ENCODE measurements at regions not wholly inside any gene's neighbourhood (a gene's known extent, or its start where the extent isn't known, plus 50 kb on each side); places are given as distances from the start of the nearest gene placed in this dataset.

GRCh38 chr19:7417671-7418324 lies 69.1 kb downstream of the ARHGEF18 start:
- peaks cover 18% of the 10 kb centered on the region for H3K4me1 ChIP-seq (ENCODE audit: insufficient read depth, low read length)
- H3K79me2 ChIP-seq (ENCODE audit: insufficient read depth, low read length) = peaks cover 77% of the 10 kb centered on the region
- H3K4me2 ChIP-seq (ENCODE audit: insufficient read depth, low read length) = no peak overlapping the region
- no peaks in the 10 kb centered on the region for H3K27me3 ChIP-seq (ENCODE audit: insufficient read depth, low read length)
- no peak overlapping the region for H3K4me3 ChIP-seq (ENCODE audit: insufficient read depth, low read length)
- H4K20me1 ChIP-seq (ENCODE audit: insufficient read depth, low read length) = peaks cover 55% of the 10 kb centered on the region
- DNase-seq (ENCODE audit: insufficient read length, low spot score, missing footprints) = peak; percentile 92
- TF ChIP-seq, protein P1, sequence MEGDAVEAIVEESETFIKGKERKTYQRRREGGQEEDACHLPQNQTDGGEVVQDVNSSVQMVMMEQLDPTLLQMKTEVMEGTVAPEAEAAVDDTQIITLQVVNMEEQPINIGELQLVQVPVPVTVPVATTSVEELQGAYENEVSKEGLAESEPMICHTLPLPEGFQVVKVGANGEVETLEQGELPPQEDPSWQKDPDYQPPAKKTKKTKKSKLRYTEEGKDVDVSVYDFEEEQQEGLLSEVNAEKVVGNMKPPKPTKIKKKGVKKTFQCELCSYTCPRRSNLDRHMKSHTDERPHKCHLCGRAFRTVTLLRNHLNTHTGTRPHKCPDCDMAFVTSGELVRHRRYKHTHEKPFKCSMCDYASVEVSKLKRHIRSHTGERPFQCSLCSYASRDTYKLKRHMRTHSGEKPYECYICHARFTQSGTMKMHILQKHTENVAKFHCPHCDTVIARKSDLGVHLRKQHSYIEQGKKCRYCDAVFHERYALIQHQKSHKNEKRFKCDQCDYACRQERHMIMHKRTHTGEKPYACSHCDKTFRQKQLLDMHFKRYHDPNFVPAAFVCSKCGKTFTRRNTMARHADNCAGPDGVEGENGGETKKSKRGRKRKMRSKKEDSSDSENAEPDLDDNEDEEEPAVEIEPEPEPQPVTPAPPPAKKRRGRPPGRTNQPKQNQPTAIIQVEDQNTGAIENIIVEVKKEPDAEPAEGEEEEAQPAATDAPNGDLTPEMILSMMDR (IDR thresholded peaks at IDR 0.05; ENCODE audit: extremely low read depth, low read depth, low read length) = no peak
- H2AFZ ChIP-seq (ENCODE audit: low read length) = no peak overlapping the region
- no peaks in the 10 kb centered on the region for H3K36me3 ChIP-seq (ENCODE audit: insufficient read depth, low read length)
- H3K27ac ChIP-seq (ENCODE audit: low read depth, low read length) = no peak overlapping the region
- H3K9me3 ChIP-seq (ENCODE audit: low read depth, low read length) = no peaks in the 10 kb centered on the region

DNA sequence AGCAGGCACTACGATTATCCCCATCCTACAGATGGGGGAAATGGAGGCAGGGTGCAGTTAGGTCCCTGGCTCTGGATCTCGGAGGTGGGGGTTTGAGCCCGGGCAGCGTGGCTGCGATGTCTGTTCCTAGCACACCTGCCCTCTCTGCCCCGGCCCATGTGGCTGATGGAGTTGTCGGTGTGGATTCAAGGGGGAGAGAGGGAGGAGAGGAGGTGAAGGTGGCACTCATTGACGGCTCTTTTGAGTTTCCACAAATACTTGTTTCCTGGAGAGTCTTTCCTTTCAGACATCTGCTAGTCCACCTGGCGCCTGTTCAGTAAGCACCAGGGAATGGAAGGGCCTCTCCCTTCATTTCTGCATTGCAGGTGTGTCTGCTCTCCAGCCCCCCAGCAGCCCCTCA lies 69.9 kb downstream of the ARHGEF18 start:
- Histone ChIP-seq H3K27me3 (ENCODE audit: insufficient read depth, low read length) (no peaks in the 10 kb centered on the region), H3K27ac (ENCODE audit: low read depth, low read length) (no peak overlapping the region), H3K4me2 (ENCODE audit: insufficient read depth, low read length) (no peak overlapping the region), H2AFZ (ENCODE audit: low read length) (no peak overlapping the region), H3K9me3 (ENCODE audit: low read depth, low read length) (no peaks in the 10 kb centered on the region), H3K36me3 (ENCODE audit: insufficient read depth, low read length) (no peaks in the 10 kb centered on the region), H3K4me1 (ENCODE audit: insufficient read depth, low read length) (peaks cover 18% of the 10 kb centered on the region), H4K20me1 (ENCODE audit: insufficient read depth, low read length) (peaks cover 53% of the 10 kb centered on the region), H3K4me3 (ENCODE audit: insufficient read depth, low read length) (no peak overlapping the region), H3K79me2 (ENCODE audit: insufficient read depth, low read length) (peaks cover 78% of the 10 kb centered on the region)
- TF ChIP-seq, protein P1 (IDR thresholded peaks at IDR 0.05; ENCODE audit: extremely low read depth, low read depth, low read length) = no peak
- peak; percentile 31 for DNase-seq (ENCODE audit: insufficient read length, low spot score, missing footprints)

- no peaks in the 10 kb centered on the region for H3K36me3 ChIP-seq (ENCODE audit: insufficient read depth, low read length)
- peaks cover 75% of the 10 kb centered on the region for H3K79me2 ChIP-seq (ENCODE audit: insufficient read depth, low read length)
- DNase-seq (ENCODE audit: insufficient read length, low spot score, missing footprints) = peak; percentile 50
- no peaks in the 10 kb centered on the region for H3K27me3 ChIP-seq (ENCODE audit: insufficient read depth, low read length)
- H3K4me1 ChIP-seq (ENCODE audit: insufficient read depth, low read length) = peaks cover 18% of the 10 kb centered on the region
- no peak overlapping the region for H3K27ac ChIP-seq (ENCODE audit: low read depth, low read length)
- TF ChIP-seq, protein P1 (IDR thresholded peaks at IDR 0.05; ENCODE audit: extremely low read depth, low read depth, low read length) = no peak
- no peak overlapping the region for H3K4me3 ChIP-seq (ENCODE audit: insufficient read depth, low read length)
- H3K4me2 ChIP-seq (ENCODE audit: insufficient read depth, low read length) = no peak overlapping the region
- peaks cover 50% of the 10 kb centered on the region for H4K20me1 ChIP-seq (ENCODE audit: insufficient read depth, low read length)
- H3K9me3 ChIP-seq (ENCODE audit: low read depth, low read length) = no peaks in the 10 kb centered on the region
- no peak overlapping the region for H2AFZ ChIP-seq (ENCODE audit: low read length)
Observed at GRCh38 chr19:7419153-7419552, 69.7 kb downstream of the PEX11G start.

GRCh38 chr19:7419777-7420439 lies 68.9 kb downstream of the PEX11G start:
- H3K4me2 ChIP-seq (ENCODE audit: insufficient read depth, low read length) = no peak overlapping the region
- H3K79me2 ChIP-seq (ENCODE audit: insufficient read depth, low read length) = peaks cover 74% of the 10 kb centered on the region
- H3K36me3 ChIP-seq (ENCODE audit: insufficient read depth, low read length) = no peaks in the 10 kb centered on the region
- TF ChIP-seq, protein P1 (IDR thresholded peaks at IDR 0.05; ENCODE audit: extremely low read depth, low read depth, low read length) = no peak
- no peak overlapping the region for H2AFZ ChIP-seq (ENCODE audit: low read length)
- H3K4me1 ChIP-seq (ENCODE audit: insufficient read depth, low read length) = peaks cover 17% of the 10 kb centered on the region
- H3K27me3 ChIP-seq (ENCODE audit: insufficient read depth, low read length) = no peaks in the 10 kb centered on the region
- H4K20me1 ChIP-seq (ENCODE audit: insufficient read depth, low read length) = peaks cover 49% of the 10 kb centered on the region
- no peaks in the 10 kb centered on the region for H3K9me3 ChIP-seq (ENCODE audit: low read depth, low read length)
- no peak overlapping the region for H3K27ac ChIP-seq (ENCODE audit: low read depth, low read length)
- DNase-seq (ENCODE audit: insufficient read length, low spot score, missing footprints) = peak; percentile 23
- H3K4me3 ChIP-seq (ENCODE audit: insufficient read depth, low read length) = no peak overlapping the region
